Stimulated activated CD4-positive, alpha-beta T cell treated with anti-CD3 and anti-CD28 coated beads, Interleukin-2, amount 100 ng/mL, for 48 hours (primary cell): ENCODE measurements at regions not wholly inside any gene's neighbourhood (a gene's known extent, or its start where the extent isn't known, plus 50 kb on each side); places are given as distances from the start of the nearest gene placed in this dataset.

Experiments used
- DNase-seq, 2 donors: peaks; one replicate each; pipeline ENCODE4 v3.0.0-alpha.2; 2020

GRCh38 chrX:139287155-139287924 lies 243.2 kb upstream of the F9 start:
- no peak for DNase-seq

- no peak for DNase-seq
Measured at GRCh38 chrX:139286342-139286741, 244.2 kb upstream of the F9 start.

- DNase-seq, result no peak
Measured at GRCh38 chrX:139267851-139268250, 262.7 kb upstream of the F9 start.

- DNase-seq, result no peak
Measured at GRCh38 chrX:139246295-139246694, 284.2 kb upstream of the F9 start.

- DNase-seq, result no peak
Measured at GRCh38 chrX:139237141-139237540, 293.4 kb upstream of the F9 start.

GRCh38 chrX:139234898-139235297 lies 295.6 kb upstream of the F9 start:
- no peak for DNase-seq

- DNase-seq, result no peak
Measured at GRCh38 chrX:139224953-139225665, 305.4 kb upstream of the F9 start.

GRCh38 chrX:139222511-139223200 lies 307.9 kb upstream of the F9 start:
- DNase-seq, result no peak

- no peak for DNase-seq
Measured at GRCh38 chrX:139213241-139213709, 317.3 kb upstream of the F9 start.

GRCh38 chrX:139211568-139212182 lies 318.9 kb upstream of the F9 start:
- no peak for DNase-seq

- DNase-seq, result no peak
Measured at GRCh38 chrX:139209342-139209741, 321.2 kb upstream of the F9 start.

GRCh38 chrX:139207655-139208054 lies 322.9 kb upstream of the F9 start:
- no peak for DNase-seq

GRCh38 chrX:139206914-139207313 lies 323.6 kb upstream of the F9 start:
- DNase-seq, result no peak

- DNase-seq, result no peak
Measured at GRCh38 chrX:139204898-139205667, 325.5 kb upstream of the F9 start.

GRCh38 chrX:139204571-139204897 lies 326.0 kb upstream of the F9 start:
- DNase-seq, result no peak

GRCh38 chrX:139203651-139204570 lies 326.6 kb upstream of the F9 start:
- DNase-seq, result no peak

- no peak for DNase-seq
Measured at GRCh38 chrX:139202742-139203420, 327.7 kb upstream of the F9 start.

- DNase-seq, result no peak
Measured at GRCh38 chrX:139201924-139202323, 328.6 kb upstream of the F9 start.

GRCh38 chrX:139200793-139201192 lies 329.7 kb upstream of the F9 start:
- no peak for DNase-seq

GRCh38 chrX:139200346-139200745 lies 330.2 kb upstream of the F9 start:
- DNase-seq, result no peak

- no peak for DNase-seq
Measured at GRCh38 chrX:139199933-139200332, 330.6 kb upstream of the F9 start.
